BJ (cell line): ENCODE measurements at regions not wholly inside any gene's neighbourhood (a gene's known extent, or its start where the extent isn't known, plus 50 kb on each side); places are given as distances from the start of the nearest gene placed in this dataset.

Experiments used
- CTCF ChIA-PET: fragments of 350-600 bp; formaldehyde crosslinking; extraction: SDS; loops from one replicate; lab custom pipeline; 2021; ENCODE audit warnings: antibody characterized with exemption, inconsistent platforms; lab: Yijun Ruan, JAX
- POLR2A ChIA-PET: fragments of 300-600 bp; sonication (Branson Sonifier 250); formaldehyde crosslinking; extraction: SDS; loops from one replicate; lab custom pipeline; 2021; ENCODE audit warnings: antibody characterized with exemption; lab: Charles Lee
- DNase-seq: peaks from one replicate; pipeline ENCODE4 v3.0.0-alpha.2; 2011; ENCODE audit warnings: low read depth
- H3K27me3 ChIP-seq: 2 replicates; pipeline ENCODE4 v1.6.0; 2011; ENCODE audit warnings: low read length; ENCODE audit not compliant: control insufficient read depth, insufficient read depth
- H3K36me3 ChIP-seq: 2 replicates; pipeline ENCODE4 v1.5.1; 2011; ENCODE audit warnings: low read length; ENCODE audit not compliant: control insufficient read depth, insufficient read depth
- H3K4me3 ChIP-seq: 2 replicates; pipeline ENCODE4 v1.5.1; 2011; ENCODE audit warnings: low read depth, mild to moderate bottlenecking, control low read depth, low read length
- CTCF ChIP-seq: IDR thresholded peaks from 2 replicates; pipeline ENCODE4 v1.5.1; 2011; ENCODE audit warnings: low read depth, mild to moderate bottlenecking, control low read depth, inconsistent platforms, low read length, moderate library complexity; ENCODE audit not compliant: insufficient read depth

DNA sequence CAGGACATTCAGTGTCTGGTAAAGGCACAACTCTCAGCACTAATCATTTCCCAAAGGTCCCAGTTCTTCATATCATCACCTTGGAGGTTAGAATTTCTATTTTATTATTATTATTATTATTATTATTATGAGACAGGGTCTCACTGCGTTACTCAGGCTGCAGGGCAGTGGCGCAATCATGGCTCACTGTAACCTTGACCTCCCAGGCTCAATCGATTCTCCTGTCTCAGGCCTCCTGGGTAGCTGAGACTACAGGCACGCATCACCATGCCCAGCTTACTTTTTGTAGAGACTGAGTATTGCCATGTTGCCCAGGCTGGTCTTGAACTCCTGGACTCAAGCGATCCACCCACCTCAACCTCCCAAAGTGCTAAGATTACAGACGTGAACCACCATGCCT, 91.8 kb upstream of the DOCK1 start:
- TF ChIP-seq CTCF: no peak
- H3K36me3 ChIP-seq: no peaks in the 10 kb centered on the region
- no peak for DNase-seq
- CTCF ChIA-PET: no interaction called here
- no peaks in the 10 kb centered on the region for H3K27me3 ChIP-seq
- POLR2A ChIA-PET: no interaction called here
- H3K4me3 ChIP-seq: no peak overlapping the region

- Histone ChIP-seq H3K36me3 (no peaks in the 10 kb centered on the region), H3K27me3 (no peaks in the 10 kb centered on the region; the same call in 1 of the 2 replicates), H3K4me3 (no peak overlapping the region)
- no peak for TF ChIP-seq CTCF
- ChIA-PET POLR2A (no interaction called here), CTCF (no interaction called here)
- DNase-seq: no peak
Observed at GRCh38 chr10:126833542-126833941, 71.7 kb upstream of the DOCK1 start.

DNA sequence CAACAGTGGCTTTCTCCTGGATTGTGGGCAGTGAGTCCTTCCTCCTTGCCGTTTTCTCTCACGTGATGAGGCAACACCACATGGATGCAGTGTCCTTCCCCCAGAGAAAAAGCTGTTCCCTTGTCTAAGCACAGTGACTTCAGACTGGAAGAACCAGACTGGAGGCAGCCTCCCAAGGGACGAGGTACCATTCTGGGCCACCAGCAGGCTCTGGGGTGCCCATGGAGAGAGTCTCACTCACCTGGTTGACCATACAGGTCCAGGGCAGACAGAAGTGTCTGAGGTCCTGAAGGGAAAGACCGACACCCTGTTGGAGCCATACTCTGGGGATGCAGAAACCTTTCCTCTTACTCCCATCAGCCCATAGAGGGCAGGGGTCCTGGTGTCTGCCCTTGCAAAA, 69.2 kb upstream of the DOCK1 start:
- POLR2A ChIA-PET: no interaction called here
- H3K27me3 ChIP-seq: no peaks in the 10 kb centered on the region; the same call in 1 of the 2 replicates
- no peak overlapping the region for H3K4me3 ChIP-seq
- no peak for TF ChIP-seq CTCF
- no peak for DNase-seq
- no peaks in the 10 kb centered on the region for H3K36me3 ChIP-seq
- CTCF ChIA-PET: interaction anchor here (1.0 kb wide), 1 partner anchor 44 kb away, joined by 3 read pairs; no protein-coding TSS in a partner anchor

DNA sequence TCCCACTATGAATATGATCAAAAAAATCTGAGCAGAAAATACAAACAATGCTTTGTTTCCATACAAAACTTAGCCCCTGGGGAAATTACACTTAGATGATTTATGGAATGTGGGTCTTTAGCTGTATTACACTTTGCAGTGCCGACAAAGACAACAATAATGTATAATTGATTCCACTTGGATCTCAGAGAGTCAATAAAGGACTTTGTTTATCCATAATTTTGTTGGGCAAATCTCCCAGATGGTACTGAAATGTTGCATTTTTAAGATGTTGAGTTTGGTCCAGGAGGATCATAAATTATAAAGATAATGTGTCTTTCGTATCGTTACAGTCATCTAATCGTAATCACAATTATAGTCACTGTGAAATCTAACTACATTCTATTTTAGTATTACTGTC, 66.9 kb upstream of the DOCK1 start:
- Histone ChIP-seq H3K27me3 (no peaks in the 10 kb centered on the region; the same call in 1 of the 2 replicates), H3K4me3 (no peak overlapping the region), H3K36me3 (no peaks in the 10 kb centered on the region)
- POLR2A ChIA-PET: no interaction called here
- no peak for DNase-seq
- no peak for TF ChIP-seq CTCF
- CTCF ChIA-PET: no interaction called here

GRCh38 chr10:126839094-126839761, 66.0 kb upstream of the DOCK1 start:
- H3K4me3 ChIP-seq: no peak overlapping the region
- no peak for TF ChIP-seq CTCF
- ChIA-PET CTCF (no interaction called here), POLR2A (no interaction called here)
- H3K36me3 ChIP-seq: no peaks in the 10 kb centered on the region
- no peaks in the 10 kb centered on the region; the same call in 1 of the 2 replicates for H3K27me3 ChIP-seq
- DNase-seq: no peak
